Smooth muscle cell (in vitro differentiated cells): ENCODE measurements at regions not wholly inside any gene's neighbourhood (a gene's known extent, or its start where the extent isn't known, plus 50 kb on each side); places are given as distances from the start of the nearest gene placed in this dataset.

ENCODE experiments used
- DNase-seq: peaks from one replicate; lab custom pipeline; 2025; ENCODE audit not compliant: unreplicated experiment; lab: John Stamatoyannopoulos, UW
- H2AFZ ChIP-seq: fragments of 200-600 bp; sonication (generic); 2 replicates; pipeline ENCODE4 v1.6.0; 2016; ENCODE audit warnings: antibody characterized with exemption, low read depth, mild to moderate bottlenecking
- H3F3A ChIP-seq: fragments of 200-600 bp; sonication (generic); 2 replicates; pipeline ENCODE4 v1.6.0; 2017; ENCODE audit warnings: antibody characterized with exemption, low read depth
- H3K27ac ChIP-seq: fragments of 200-600 bp; sonication (generic); 2 replicates; pipeline ENCODE4 v1.5.1; 2016; ENCODE audit warnings: low read depth, mild to moderate bottlenecking
- H3K27me3 ChIP-seq: fragments of 200-600 bp; sonication (generic); 2 replicates; pipeline ENCODE4 v1.6.1; 2016; ENCODE audit warnings: low read depth, mild to moderate bottlenecking
- H3K36me3 ChIP-seq: fragments of 200-600 bp; sonication (generic); 2 replicates; pipeline ENCODE4 v1.5.1; 2016; ENCODE audit warnings: low read depth
- H3K4me1 ChIP-seq: fragments of 200-600 bp; sonication (generic); 2 replicates; pipeline ENCODE4 v1.5.1; 2016; ENCODE audit warnings: low read depth
- H3K4me2 ChIP-seq: fragments of 200-600 bp; sonication (generic); 2 replicates; pipeline ENCODE4 v1.6.0; 2016; ENCODE audit warnings: mild to moderate bottlenecking
- H3K4me3 ChIP-seq: fragments of 200-600 bp; sonication (generic); 2 replicates; pipeline ENCODE4 v1.5.1; 2016; ENCODE audit warnings: mild to moderate bottlenecking
- H3K79me2 ChIP-seq: fragments of 200-600 bp; sonication (generic); 2 replicates; pipeline ENCODE4 v1.6.0; 2016; ENCODE audit warnings: low read depth, mild to moderate bottlenecking
- H3K9ac ChIP-seq: fragments of 200-600 bp; sonication (generic); 2 replicates; pipeline ENCODE4 v1.6.0; 2016; ENCODE audit warnings: low read depth
- H3K9me3 ChIP-seq: fragments of 200-600 bp; sonication (generic); replicated peaks from 2 replicates; pipeline ENCODE4 v1.5.1; 2016; ENCODE audit warnings: low read depth
- H4K20me1 ChIP-seq: fragments of 200-600 bp; sonication (generic); 2 replicates; pipeline ENCODE4 v1.6.0; 2016; ENCODE audit warnings: low read depth
- WGBS: methylation state at CpG from one replicate; pipeline ENCODE4 v1.1.7; 2016; ENCODE audit warnings: low lambda C conversion rate; 5-methylcytosine and 5-hydroxymethylcytosine counted together
- TF ChIP-seq, protein P1 (sequence below): fragments of 200-600 bp; sonication (generic); IDR thresholded peaks from 2 replicates; pipeline ENCODE4 v1.5.1; 2017; ENCODE audit warnings: borderline replicate concordance, mild to moderate bottlenecking, antibody characterized with exemption; ENCODE audit not compliant: insufficient read depth, poor library complexity, severe bottlenecking

DNA sequence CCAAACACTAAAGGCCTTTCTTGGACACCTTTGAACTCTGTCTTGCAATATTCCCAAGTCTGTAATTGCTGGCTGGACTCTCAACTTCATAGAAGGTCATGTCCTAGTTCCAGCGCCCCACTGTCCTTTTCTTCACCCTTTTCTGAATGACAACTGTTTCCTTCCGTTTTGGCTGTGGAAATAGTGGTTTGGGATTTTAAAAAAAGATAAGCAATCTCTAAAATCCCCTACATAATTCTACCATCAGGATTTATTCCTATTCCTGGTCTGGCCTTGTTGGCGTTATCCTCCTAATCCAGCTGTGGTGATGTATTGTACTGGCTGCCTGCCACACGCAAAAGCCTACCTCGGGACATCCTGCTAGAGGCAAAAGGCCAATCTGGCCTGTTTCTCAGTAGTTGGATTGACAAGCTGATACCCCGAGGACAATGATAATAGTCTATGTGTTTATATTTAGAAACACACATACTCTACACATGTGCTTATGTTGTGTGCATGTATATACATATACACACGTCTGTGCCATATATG, 440.3 kb upstream of the DPH6 start:
- Histone ChIP-seq H3K27ac (peak overlapping the region; percentile 29), H3F3A (no peaks in the 10 kb centered on the region), H3K9me3 (no peaks in the 10 kb centered on the region), H3K4me2 (peak overlapping the region; percentile 7), H3K4me3 (no peak overlapping the region), H2AFZ (no peak overlapping the region), H3K36me3 (no peaks in the 10 kb centered on the region), H3K4me1 (no peaks in the 10 kb centered on the region), H4K20me1 (no peaks in the 10 kb centered on the region), H3K79me2 (no peaks in the 10 kb centered on the region), H3K9ac (no peak overlapping the region), H3K27me3 (peaks cover 10% of the 10 kb centered on the region)
- DNase-seq, result no peak
- TF ChIP-seq, protein P1, sequence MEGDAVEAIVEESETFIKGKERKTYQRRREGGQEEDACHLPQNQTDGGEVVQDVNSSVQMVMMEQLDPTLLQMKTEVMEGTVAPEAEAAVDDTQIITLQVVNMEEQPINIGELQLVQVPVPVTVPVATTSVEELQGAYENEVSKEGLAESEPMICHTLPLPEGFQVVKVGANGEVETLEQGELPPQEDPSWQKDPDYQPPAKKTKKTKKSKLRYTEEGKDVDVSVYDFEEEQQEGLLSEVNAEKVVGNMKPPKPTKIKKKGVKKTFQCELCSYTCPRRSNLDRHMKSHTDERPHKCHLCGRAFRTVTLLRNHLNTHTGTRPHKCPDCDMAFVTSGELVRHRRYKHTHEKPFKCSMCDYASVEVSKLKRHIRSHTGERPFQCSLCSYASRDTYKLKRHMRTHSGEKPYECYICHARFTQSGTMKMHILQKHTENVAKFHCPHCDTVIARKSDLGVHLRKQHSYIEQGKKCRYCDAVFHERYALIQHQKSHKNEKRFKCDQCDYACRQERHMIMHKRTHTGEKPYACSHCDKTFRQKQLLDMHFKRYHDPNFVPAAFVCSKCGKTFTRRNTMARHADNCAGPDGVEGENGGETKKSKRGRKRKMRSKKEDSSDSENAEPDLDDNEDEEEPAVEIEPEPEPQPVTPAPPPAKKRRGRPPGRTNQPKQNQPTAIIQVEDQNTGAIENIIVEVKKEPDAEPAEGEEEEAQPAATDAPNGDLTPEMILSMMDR, result no peak
- 46% methylated on average over 7 of the region's 7 CpGs for WGBS

DNA sequence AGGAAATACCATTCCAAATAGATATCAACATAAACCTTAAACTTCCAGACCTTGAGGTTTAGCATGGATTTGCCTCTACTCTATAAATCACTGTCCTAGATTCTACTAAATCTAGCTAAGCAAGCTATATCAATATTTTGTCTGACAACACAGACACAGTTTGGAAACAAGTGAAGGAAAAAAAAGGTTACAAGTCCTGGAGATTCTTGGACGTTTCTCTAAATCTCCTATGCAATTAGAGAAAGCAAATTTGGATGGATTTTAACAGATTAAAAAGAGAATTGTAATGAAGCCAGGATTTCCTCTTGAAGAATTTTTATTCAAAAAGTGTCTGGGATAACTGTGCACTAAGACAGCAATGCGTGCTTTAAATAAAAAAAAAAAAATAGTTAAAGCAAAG, 441.1 kb upstream of the DPH6 start:
- Histone ChIP-seq H3K27ac (peak overlapping the region; percentile 29), H2AFZ (no peak overlapping the region), H3K4me3 (no peak overlapping the region), H3F3A (no peaks in the 10 kb centered on the region), H3K4me2 (no peak overlapping the region), H3K36me3 (no peaks in the 10 kb centered on the region), H3K4me1 (no peaks in the 10 kb centered on the region), H3K9me3 (no peaks in the 10 kb centered on the region), H3K9ac (no peak overlapping the region), H3K79me2 (no peaks in the 10 kb centered on the region), H4K20me1 (no peaks in the 10 kb centered on the region), H3K27me3 (peaks cover 10% of the 10 kb centered on the region)
- TF ChIP-seq, protein P1, result no peak
- DNase-seq, result no peak
- WGBS, result 67% methylated on average over 2 of the region's 2 CpGs

DNA sequence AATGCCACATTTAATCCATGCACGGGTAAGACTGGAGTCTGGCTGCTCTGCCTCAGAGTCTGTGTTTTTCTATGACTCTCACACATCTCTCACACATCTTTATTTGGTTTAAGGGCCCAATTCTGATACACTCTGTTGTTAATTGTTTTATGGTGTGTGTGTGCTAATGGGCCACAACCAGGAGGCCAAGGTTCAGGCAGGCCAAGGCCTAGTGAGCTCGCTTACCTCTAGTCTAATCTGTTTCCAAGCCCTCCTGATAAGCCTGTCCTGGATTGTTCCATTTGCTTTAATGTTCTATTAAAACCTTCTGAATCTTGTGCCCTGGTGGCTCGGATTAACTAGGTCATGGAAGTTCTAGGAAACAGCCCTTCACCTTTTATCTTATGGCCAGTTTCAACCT, 445.4 kb upstream of the DPH6 start:
- Histone ChIP-seq H3K79me2 (no peaks in the 10 kb centered on the region), H3K27ac (no peak overlapping the region), H3K9me3 (no peaks in the 10 kb centered on the region), H3K27me3 (peaks cover 3% of the 10 kb centered on the region), H2AFZ (no peak overlapping the region), H3K4me3 (no peak overlapping the region), H3K9ac (no peak overlapping the region), H3K4me1 (no peaks in the 10 kb centered on the region), H3K4me2 (no peak overlapping the region), H3K36me3 (no peaks in the 10 kb centered on the region), H4K20me1 (no peaks in the 10 kb centered on the region), H3F3A (no peaks in the 10 kb centered on the region)
- TF ChIP-seq, protein P1, result no peak
- no peak for DNase-seq
- WGBS, result 68% methylated on average over 3 of the region's 3 CpGs

DNA sequence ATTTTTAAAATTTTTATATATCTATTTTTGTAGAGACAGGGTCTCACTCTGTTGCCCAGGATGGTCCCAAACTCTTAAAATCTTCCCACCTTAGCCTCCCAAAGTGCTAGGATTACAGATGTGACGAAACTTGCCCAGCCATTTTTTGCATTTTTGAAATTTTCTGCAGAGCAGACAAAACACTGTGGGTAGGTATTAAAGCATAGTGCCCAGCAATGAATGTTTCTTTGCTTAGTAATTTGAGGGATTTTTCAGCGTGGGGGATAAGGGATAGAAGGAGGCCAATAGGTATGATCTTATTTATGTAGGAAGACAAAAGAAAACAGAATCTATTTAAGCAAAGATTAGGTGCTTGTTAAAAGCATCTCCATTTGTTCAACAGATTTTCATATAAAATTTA, 446.8 kb upstream of the DPH6 start:
- no peaks in the 10 kb centered on the region for H4K20me1 ChIP-seq
- no peak overlapping the region for H3K27ac ChIP-seq
- H3K9me3 ChIP-seq, result no peaks in the 10 kb centered on the region
- no peak overlapping the region for H3K9ac ChIP-seq
- H3K4me1 ChIP-seq, result no peaks in the 10 kb centered on the region
- TF ChIP-seq, protein P1, result no peak
- peaks cover 3% of the 10 kb centered on the region for H3K27me3 ChIP-seq
- H3K4me2 ChIP-seq, result peak overlapping the region; percentile 39
- no peak overlapping the region for H3K4me3 ChIP-seq
- DNase-seq, result no peak
- H3K79me2 ChIP-seq, result no peaks in the 10 kb centered on the region
- 53% methylated on average over 2 of the region's 2 CpGs for WGBS
- no peak overlapping the region for H2AFZ ChIP-seq
- no peaks in the 10 kb centered on the region for H3F3A ChIP-seq
- no peaks in the 10 kb centered on the region for H3K36me3 ChIP-seq
